HEK293 (cell line): ENCODE measurements at regions not wholly inside any gene's neighbourhood (a gene's known extent, or its start where the extent isn't known, plus 50 kb on each side); places are given as distances from the start of the nearest gene placed in this dataset.

Experiments used
- CTCF ChIA-PET: fragments of 350-600 bp; formaldehyde crosslinking; extraction: SDS; loops from one replicate; lab custom pipeline; 2021; ENCODE audit warnings: antibody characterized with exemption; lab: Yijun Ruan, JAX
- POLR2A ChIA-PET: fragments of 300-600 bp; formaldehyde crosslinking; extraction: SDS; loops from one replicate; lab custom pipeline; 2020; ENCODE audit warnings: antibody characterized with exemption, inconsistent platforms; lab: Yijun Ruan, JAX
- H3K27ac ChIP-seq: fragments of 200-500 bp; sonication (Bioruptor generic); 2 replicates; pipeline ENCODE4 v1.5.1; 2014; ENCODE audit warnings: low read depth, low read length, control low read depth, inconsistent platforms; ENCODE audit errors: extremely low read depth
- H3K36me3 ChIP-seq, 2 experiments: fragments of 200-500 bp in 1 of 2; sonication (Bioruptor generic) in 1 of 2; 1 replicate in 1 of 2; 2 replicates in 1 of 2; pipeline ENCODE4 v1.5.1; 2014 to 2017; ENCODE audit warnings: inconsistent platforms in 2 of 2, low read length in 2 of 2; ENCODE audit not compliant: control insufficient read depth in 2 of 2, insufficient read depth in 1 of 2
- H3K4me1 ChIP-seq: fragments of 200-500 bp; sonication (Bioruptor generic); 2 replicates; pipeline ENCODE4 v1.5.1; 2014; ENCODE audit warnings: mild to moderate bottlenecking, low read length, inconsistent platforms; ENCODE audit not compliant: control insufficient read depth, insufficient read depth
- H3K4me3 ChIP-seq: 2 replicates; pipeline ENCODE4 v1.5.1; 2011; ENCODE audit warnings: low read depth, mild to moderate bottlenecking, control low read depth, low read length, moderate library complexity
- H3K9me3 ChIP-seq: fragments of 200-500 bp; sonication (Bioruptor generic); 2 replicates; pipeline ENCODE4 v1.5.1; 2014; ENCODE audit warnings: low read depth, low read length, inconsistent platforms; ENCODE audit not compliant: control insufficient read depth, insufficient read depth
- ELK4 ChIP-seq: IDR thresholded peaks from 2 replicates; pipeline ENCODE4 v1.6.1; 2011; ENCODE audit warnings: mild to moderate bottlenecking, low read depth, low read length, borderline replicate concordance
- HIC1 ChIP-seq: fragments of 450-650 bp; formaldehyde crosslinking; IDR thresholded peaks from 2 replicates; pipeline ENCODE4 v1.5.1; 2016; ENCODE audit warnings: missing biosample characterization, missing genetic modification characterization
- KLF10 ChIP-seq: fragments of 450-650 bp; IDR thresholded peaks from 2 replicates; pipeline ENCODE4 v1.5.1; 2018; ENCODE audit warnings: missing biosample characterization, mild to moderate bottlenecking, missing genetic modification characterization
- MEIS1 ChIP-seq: sonication (generic); formaldehyde crosslinking; IDR thresholded peaks from 2 replicates; pipeline ENCODE4 v1.8.1; 2022; ENCODE audit warnings: missing genetic modification reagents, mild to moderate bottlenecking, borderline replicate concordance
- OSR2 ChIP-seq: fragments of 450-650 bp; formaldehyde crosslinking; IDR thresholded peaks from 2 replicates; pipeline ENCODE4 v1.5.1; 2016; ENCODE audit warnings: missing biosample characterization, missing genetic modification characterization
- PRDM4 ChIP-seq: fragments of 450-650 bp; formaldehyde crosslinking; IDR thresholded peaks from 2 replicates; pipeline ENCODE4 v1.5.1; 2017; ENCODE audit warnings: missing biosample characterization, missing genetic modification characterization
- REST ChIP-seq: fragments of 450-650 bp; formaldehyde crosslinking; IDR thresholded peaks from 2 replicates; pipeline ENCODE4 v1.5.1; 2016; ENCODE audit warnings: missing biosample characterization, missing genetic modification characterization
- SP7 ChIP-seq: fragments of 450-650 bp; formaldehyde crosslinking; IDR thresholded peaks from 2 replicates; pipeline ENCODE4 v1.5.1; 2016; ENCODE audit warnings: missing biosample characterization, missing genetic modification characterization
- WT1 ChIP-seq: fragments of 450-650 bp; formaldehyde crosslinking; IDR thresholded peaks from 2 replicates; pipeline ENCODE4 v1.5.1; 2016; ENCODE audit warnings: missing biosample characterization, missing genetic modification characterization
- ZFHX2 ChIP-seq: fragments of 450-650 bp; formaldehyde crosslinking; conservative IDR thresholded peaks from 2 replicates; pipeline ENCODE4 v1.5.1; 2016; ENCODE audit warnings: missing biosample characterization, missing genetic modification characterization
- ZFP69B ChIP-seq: fragments of 450-650 bp; formaldehyde crosslinking; IDR thresholded peaks from 2 replicates; pipeline ENCODE4 v1.5.1; 2016; ENCODE audit warnings: missing biosample characterization, missing genetic modification characterization
- ZIC2 ChIP-seq: fragments of 450-650 bp; formaldehyde crosslinking; IDR thresholded peaks from 2 replicates; pipeline ENCODE4 v1.5.1; 2016; ENCODE audit warnings: missing biosample characterization, missing genetic modification characterization
- ZNF148 ChIP-seq: fragments of 450-650 bp; formaldehyde crosslinking; IDR thresholded peaks from 2 replicates; pipeline ENCODE4 v1.5.0; 2017; ENCODE audit warnings: missing biosample characterization, missing genetic modification characterization, borderline replicate concordance
- ZNF155 ChIP-seq: fragments of 450-650 bp; formaldehyde crosslinking; IDR thresholded peaks from 2 replicates; pipeline ENCODE4 v1.5.1; 2016; ENCODE audit warnings: missing biosample characterization, missing genetic modification characterization
- ZNF221 ChIP-seq: fragments of 450-650 bp; formaldehyde crosslinking; IDR thresholded peaks from 2 replicates; pipeline ENCODE4 v1.5.1; 2017; ENCODE audit warnings: missing biosample characterization, missing genetic modification characterization, borderline replicate concordance
- ZNF248 ChIP-seq: fragments of 450-650 bp; formaldehyde crosslinking; IDR thresholded peaks from 2 replicates; pipeline ENCODE4 v1.5.1; 2017; ENCODE audit warnings: missing biosample characterization, missing genetic modification characterization
- ZNF266 ChIP-seq: fragments of 450-650 bp; formaldehyde crosslinking; IDR thresholded peaks from 2 replicates; pipeline ENCODE4 v1.5.1; 2016; ENCODE audit warnings: missing biosample characterization, missing genetic modification characterization, low read depth
- ZNF302 ChIP-seq: fragments of 450-650 bp; formaldehyde crosslinking; IDR thresholded peaks from 2 replicates; pipeline ENCODE4 v1.5.1; 2016; ENCODE audit warnings: missing biosample characterization, missing genetic modification characterization, low read depth
- ZNF529 ChIP-seq: fragments of 450-650 bp; formaldehyde crosslinking; IDR thresholded peaks from 2 replicates; pipeline ENCODE4 v1.5.1; 2017; ENCODE audit warnings: missing genetic modification characterization, missing biosample characterization; ENCODE audit not compliant: insufficient replicate concordance
- ZNF639 ChIP-seq: fragments of 450-650 bp; formaldehyde crosslinking; IDR thresholded peaks from 2 replicates; pipeline ENCODE4 v1.5.1; 2016; ENCODE audit warnings: missing biosample characterization, missing genetic modification characterization
- ZNF660 ChIP-seq: fragments of 450-650 bp; IDR thresholded peaks from 2 replicates; pipeline ENCODE4 v1.5.1; 2018; ENCODE audit warnings: missing biosample characterization, mild to moderate bottlenecking, missing genetic modification characterization
- ZNF670 ChIP-seq: fragments of 450-650 bp; formaldehyde crosslinking; IDR thresholded peaks from 2 replicates; pipeline ENCODE4 v1.5.1; 2016; ENCODE audit warnings: missing biosample characterization, missing genetic modification characterization, low read depth
- ZNF747 ChIP-seq: fragments of 450-650 bp; formaldehyde crosslinking; IDR thresholded peaks from 2 replicates; pipeline ENCODE4 v1.5.1; 2016; ENCODE audit warnings: missing biosample characterization, missing genetic modification characterization
- ZSCAN16 ChIP-seq: fragments of 450-650 bp; formaldehyde crosslinking; IDR thresholded peaks from 2 replicates; pipeline ENCODE4 v1.5.1; 2016; ENCODE audit warnings: missing biosample characterization, missing genetic modification characterization

GRCh38 chr1:5466487-5466886 is 525.7 kb downstream of the NPHP4 start:
- ChIA-PET CTCF (no interaction called here), POLR2A (no interaction called here)
- TF ChIP-seq ELK4 (no peak), ZNF660 (no peak), ZIC2 (no peak), ZNF248 (no peak), ZSCAN16 (tag by site-specific recombination) (no peak), PRDM4 (tag by site-specific recombination) (no peak), MEIS1 (CRISPR knock-in tag) (no peak), KLF10 (tag by site-specific recombination) (no peak), SP7 (no peak), REST (tag by site-specific recombination) (no peak), ZNF747 (tag by site-specific recombination) (no peak), ZNF148 (no peak), ZNF639 (tag by site-specific recombination) (no peak), ZFP69B (tag by site-specific recombination) (no peak), OSR2 (no peak)
- Histone ChIP-seq H3K9me3 (no peaks in the 10 kb centered on the region), H3K4me3 (no peak overlapping the region), H3K4me1 (no peaks in the 10 kb centered on the region), H3K27ac (no peak overlapping the region), H3K36me3 (no peaks in the 10 kb centered on the region)

- Histone ChIP-seq H3K4me1 (no peaks in the 10 kb centered on the region), H3K9me3 (no peaks in the 10 kb centered on the region), H3K4me3 (no peak overlapping the region), H3K36me3 (no peaks in the 10 kb centered on the region), H3K27ac (no peak overlapping the region)
- CTCF ChIA-PET, result no interaction called here
- POLR2A ChIA-PET, result no interaction called here
- TF ChIP-seq ZNF266 (tag by site-specific recombination), result no peak
- TF ChIP-seq ZNF670 (tag by site-specific recombination), result no peak
- TF ChIP-seq HIC1 (tag by site-specific recombination), result no peak
- no peak for TF ChIP-seq WT1 (tag by site-specific recombination)
- no peak for TF ChIP-seq ZFHX2 (tag by site-specific recombination)
- no peak for TF ChIP-seq ZNF155
- no peak for TF ChIP-seq ZNF302 (tag by site-specific recombination)
- TF ChIP-seq ZNF221 (tag by site-specific recombination), result no peak
- TF ChIP-seq ZNF529 (tag by site-specific recombination), result no peak
These were observed 526.9 kb downstream of the NPHP4 start for GRCh38 chr1:5465281-5465711.
